Loucy (cell line): ENCODE measurements at regions not wholly inside any gene's neighbourhood (a gene's known extent, or its start where the extent isn't known, plus 50 kb on each side); places are given as distances from the start of the nearest gene placed in this dataset.

Experiments used
- H2AFZ ChIP-seq: fragments of 200-600 bp; sonication (generic); 2 replicates; pipeline ENCODE4 v1.6.0; 2016; ENCODE audit warnings: antibody characterized with exemption, mild to moderate bottlenecking, low read length, moderate library complexity
- H3F3A ChIP-seq: fragments of 200-600 bp; 2 replicates; pipeline ENCODE4 v1.6.0; 2016; ENCODE audit warnings: antibody characterized with exemption, low read depth, mild to moderate bottlenecking
- H3K27me3 ChIP-seq: fragments of 200-600 bp; sonication (generic); 2 replicates; pipeline ENCODE4 v1.6.1; 2014; ENCODE audit warnings: low read length, mild to moderate bottlenecking; ENCODE audit not compliant: insufficient read depth, poor library complexity, severe bottlenecking
- H3K36me3 ChIP-seq: fragments of 200-600 bp; sonication (generic); 2 replicates; pipeline ENCODE4 v1.6.1; 2016; ENCODE audit warnings: low read length; ENCODE audit not compliant: insufficient read depth
- H3K4me1 ChIP-seq: fragments of 200-600 bp; sonication (generic); 2 replicates; pipeline ENCODE4 v1.5.1; 2014; ENCODE audit warnings: low read length, mild to moderate bottlenecking; ENCODE audit not compliant: insufficient read depth, poor library complexity, severe bottlenecking
- H3K4me2 ChIP-seq: fragments of 200-600 bp; sonication (generic); 2 replicates; pipeline ENCODE4 v1.6.0; 2014; ENCODE audit warnings: antibody characterized with exemption, low read length, low read depth, mild to moderate bottlenecking; ENCODE audit not compliant: poor library complexity, severe bottlenecking
- H3K4me3 ChIP-seq: fragments of 200-600 bp; sonication (generic); 2 replicates; pipeline ENCODE4 v1.5.1; 2014; ENCODE audit warnings: low read length, mild to moderate bottlenecking, mixed read lengths; ENCODE audit not compliant: poor library complexity, severe bottlenecking
- H3K79me2 ChIP-seq: fragments of 200-600 bp; sonication (generic); 2 replicates; pipeline ENCODE4 v1.6.1; 2014; ENCODE audit warnings: low read length; ENCODE audit not compliant: insufficient read depth
- H3K9ac ChIP-seq: fragments of 200-600 bp; sonication (generic); 2 replicates; pipeline ENCODE4 v1.6.0; 2014; ENCODE audit warnings: mild to moderate bottlenecking, low read depth, low read length, moderate library complexity; ENCODE audit not compliant: poor library complexity, severe bottlenecking
- H3K9me2 ChIP-seq: fragments of 200-600 bp; sonication (generic); replicated peaks from 2 replicates; pipeline ENCODE4 v1.6.1; 2016; ENCODE audit warnings: low read depth, low read length, mixed read lengths
- H3K9me3 ChIP-seq: fragments of 200-600 bp; sonication (generic); 2 replicates; pipeline ENCODE4 v1.6.1; 2014; ENCODE audit warnings: mild to moderate bottlenecking, antibody characterized with exemption, low read length, low read depth; ENCODE audit not compliant: insufficient read depth
- H4K20me1 ChIP-seq: fragments of 200-600 bp; sonication (generic); 2 replicates; pipeline ENCODE4 v1.6.0; 2014; ENCODE audit warnings: antibody characterized with exemption, low read length, mild to moderate bottlenecking; ENCODE audit not compliant: insufficient read depth, poor library complexity, severe bottlenecking
- CTCF ChIP-seq: fragments of 200-600 bp; sonication (generic); conservative IDR thresholded peaks from 2 replicates; pipeline ENCODE4 v1.5.1; 2014; ENCODE audit warnings: mild to moderate bottlenecking, antibody characterized with exemption, low read length
- EZH2phosphoT487 ChIP-seq: fragments of 200-600 bp; IDR thresholded peaks from 2 replicates; pipeline ENCODE4 v1.6.1; 2018; ENCODE audit warnings: antibody characterized with exemption, mild to moderate bottlenecking, moderate library complexity, borderline replicate concordance

GRCh38 chr5:57402761-57403160 is 79.8 kb downstream of the ACTBL2 start:
- Histone ChIP-seq H3K9me2 (no peaks in the 10 kb centered on the region), H3F3A (no peaks in the 10 kb centered on the region)
- no peak for TF ChIP-seq EZH2phosphoT487
- no peak for TF ChIP-seq CTCF

GRCh38 chr5:57402348-57402747 is 80.3 kb downstream of the ACTBL2 start:
- Histone ChIP-seq H3K9me2 (no peaks in the 10 kb centered on the region), H3K27me3 (no peaks in the 10 kb centered on the region), H3K9me3 (no peaks in the 10 kb centered on the region), H2AFZ (no peak overlapping the region), H3K79me2 (no peaks in the 10 kb centered on the region), H3K4me1 (no peaks in the 10 kb centered on the region), H3K4me2 (no peak overlapping the region), H3K36me3 (no peaks in the 10 kb centered on the region), H3F3A (no peaks in the 10 kb centered on the region), H4K20me1 (no peaks in the 10 kb centered on the region), H3K4me3 (no peak overlapping the region), H3K9ac (no peak overlapping the region)
- TF ChIP-seq EZH2phosphoT487, result no peak
- TF ChIP-seq CTCF, result no peak

More at GRCh38 chr5:57402761-57403160, 79.8 kb downstream of the ACTBL2 start:
- Histone ChIP-seq H3K79me2 (no peaks in the 10 kb centered on the region), H3K9ac (no peak overlapping the region), H2AFZ (no peak overlapping the region), H3K27me3 (no peaks in the 10 kb centered on the region), H3K4me2 (no peak overlapping the region), H3K4me1 (no peaks in the 10 kb centered on the region), H4K20me1 (no peaks in the 10 kb centered on the region), H3K4me3 (no peak overlapping the region), H3K36me3 (no peaks in the 10 kb centered on the region), H3K9me3 (no peaks in the 10 kb centered on the region)

- Histone ChIP-seq H3K36me3 (no peaks in the 10 kb centered on the region), H4K20me1 (no peaks in the 10 kb centered on the region), H3K4me1 (peaks cover 3% of the 10 kb centered on the region), H3F3A (no peaks in the 10 kb centered on the region), H3K27me3 (no peaks in the 10 kb centered on the region), H3K9ac (no peak overlapping the region), H3K4me2 (no peak overlapping the region), H3K9me2 (no peaks in the 10 kb centered on the region), H3K4me3 (no peak overlapping the region), H3K79me2 (no peaks in the 10 kb centered on the region), H3K9me3 (no peaks in the 10 kb centered on the region), H2AFZ (no peak overlapping the region)
- TF ChIP-seq EZH2phosphoT487, result no peak
- TF ChIP-seq CTCF, result no peak
Measured at GRCh38 chr5:57398413-57399093, 84.1 kb downstream of the ACTBL2 start.
